ENCODE measurements at regions not wholly inside any gene's neighbourhood (a gene's known extent, or its start where the extent isn't known, plus 50 kb on each side); places are given as distances from the start of the nearest gene placed in this dataset.

DNA sequence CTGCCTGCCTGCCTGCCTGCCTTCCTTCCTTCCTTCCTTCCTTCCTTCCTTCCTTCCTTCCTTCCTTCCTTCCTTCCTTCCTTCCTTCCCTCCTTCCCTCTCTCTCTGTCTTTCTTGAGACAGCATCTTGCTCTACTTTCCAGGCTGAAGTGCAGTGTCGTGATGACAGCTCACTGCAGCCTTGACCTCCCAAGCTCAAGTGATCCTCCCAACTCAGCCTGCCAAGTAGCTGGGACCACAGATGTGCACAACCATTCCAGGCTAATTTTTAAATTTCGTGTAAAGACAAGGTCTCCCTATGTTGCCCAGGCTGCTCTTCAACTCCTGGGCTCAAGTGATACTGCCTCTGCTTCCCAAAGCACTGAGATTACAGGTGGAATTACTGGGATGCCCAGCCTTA is 328.2 kb upstream of the SORL1-AS1 start:
- TF ChIP-seq, protein P1, sequence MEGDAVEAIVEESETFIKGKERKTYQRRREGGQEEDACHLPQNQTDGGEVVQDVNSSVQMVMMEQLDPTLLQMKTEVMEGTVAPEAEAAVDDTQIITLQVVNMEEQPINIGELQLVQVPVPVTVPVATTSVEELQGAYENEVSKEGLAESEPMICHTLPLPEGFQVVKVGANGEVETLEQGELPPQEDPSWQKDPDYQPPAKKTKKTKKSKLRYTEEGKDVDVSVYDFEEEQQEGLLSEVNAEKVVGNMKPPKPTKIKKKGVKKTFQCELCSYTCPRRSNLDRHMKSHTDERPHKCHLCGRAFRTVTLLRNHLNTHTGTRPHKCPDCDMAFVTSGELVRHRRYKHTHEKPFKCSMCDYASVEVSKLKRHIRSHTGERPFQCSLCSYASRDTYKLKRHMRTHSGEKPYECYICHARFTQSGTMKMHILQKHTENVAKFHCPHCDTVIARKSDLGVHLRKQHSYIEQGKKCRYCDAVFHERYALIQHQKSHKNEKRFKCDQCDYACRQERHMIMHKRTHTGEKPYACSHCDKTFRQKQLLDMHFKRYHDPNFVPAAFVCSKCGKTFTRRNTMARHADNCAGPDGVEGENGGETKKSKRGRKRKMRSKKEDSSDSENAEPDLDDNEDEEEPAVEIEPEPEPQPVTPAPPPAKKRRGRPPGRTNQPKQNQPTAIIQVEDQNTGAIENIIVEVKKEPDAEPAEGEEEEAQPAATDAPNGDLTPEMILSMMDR (IDR thresholded peaks at IDR 0.05), result no peak
- no peak for TF ChIP-seq POLR2AphosphoS5 (IDR thresholded peaks at IDR 0.05; ENCODE audit: insufficient read depth in 1 of 2, low read depth in 1 of 2)

All from vagina (tissue), 2 donors.